H9 (cell line): ENCODE measurements at regions not wholly inside any gene's neighbourhood (a gene's known extent, or its start where the extent isn't known, plus 50 kb on each side); places are given as distances from the start of the nearest gene placed in this dataset.

Experiments
- DNase-seq: peaks from one replicate; pipeline ENCODE4 v3.0.0-alpha.2; 2017
- H2AFZ ChIP-seq: one replicate; pipeline ENCODE4 v1.6.1; 2013; ENCODE audit warnings: mild to moderate bottlenecking, low read length, control low read depth, moderate library complexity
- H2AK5ac ChIP-seq: 2 replicates; pipeline ENCODE4 v1.6.1; 2013; ENCODE audit warnings: low read length, control low read depth, mixed read lengths; ENCODE audit not compliant: insufficient read length
- H2BK120ac ChIP-seq: one replicate; pipeline ENCODE4 v1.6.1; 2013; ENCODE audit warnings: low read depth, mild to moderate bottlenecking, low read length, control low read depth, inconsistent platforms; ENCODE audit not compliant: poor library complexity, severe bottlenecking
- H2BK12ac ChIP-seq: 2 replicates; pipeline ENCODE4 v1.6.1; 2013; ENCODE audit warnings: low read length, control low read depth, mixed read lengths, low read depth; ENCODE audit not compliant: insufficient read length
- H2BK15ac ChIP-seq: 2 replicates; pipeline ENCODE4 v1.6.1; 2013; ENCODE audit warnings: low read depth, low read length, control low read depth
- H2BK20ac ChIP-seq: one replicate; pipeline ENCODE4 v1.6.1; 2013; ENCODE audit warnings: low read depth, mild to moderate bottlenecking, low read length, control low read depth, inconsistent platforms; ENCODE audit not compliant: poor library complexity, severe bottlenecking
- H2BK5ac ChIP-seq: 2 replicates; pipeline ENCODE4 v1.6.1; 2013; ENCODE audit warnings: low read length, control low read depth, mixed read lengths; ENCODE audit not compliant: insufficient read length
- H3K14ac ChIP-seq: 2 replicates; pipeline ENCODE4 v1.6.1; 2013; ENCODE audit warnings: low read length, control low read depth; ENCODE audit not compliant: insufficient read depth
- H3K18ac ChIP-seq: 2 replicates; pipeline ENCODE4 v1.6.1; 2013; ENCODE audit warnings: low read depth, mild to moderate bottlenecking, mixed read lengths, low read length, control low read depth; ENCODE audit not compliant: insufficient read length
- H3K23ac ChIP-seq: 2 replicates; pipeline ENCODE4 v1.6.1; 2013; ENCODE audit warnings: low read length, control low read depth, mixed read lengths, low read depth; ENCODE audit not compliant: insufficient read length
- H3K23me2 ChIP-seq: 2 replicates; pipeline ENCODE4 v1.6.1; 2013; ENCODE audit warnings: low read depth, mild to moderate bottlenecking, mixed read lengths, low read length, control low read depth; ENCODE audit not compliant: insufficient read length, poor library complexity, severe bottlenecking
- H3K27ac ChIP-seq: 2 replicates; pipeline ENCODE4 v1.5.1; 2013; ENCODE audit warnings: low read length, control low read depth, mixed read lengths, low read depth; ENCODE audit not compliant: insufficient read length
- H3K27me3 ChIP-seq: 2 replicates; pipeline ENCODE4 v1.6.1; 2013; ENCODE audit warnings: low read length, control low read depth, inconsistent platforms; ENCODE audit not compliant: insufficient read depth
- H3K4ac ChIP-seq: 2 replicates; pipeline ENCODE4 v1.6.1; 2013; ENCODE audit warnings: low read depth, mild to moderate bottlenecking, control low read depth, inconsistent platforms, low read length, moderate library complexity
- H3K4me1 ChIP-seq: 2 replicates; pipeline ENCODE4 v1.6.1; 2013; ENCODE audit warnings: low read length, control low read depth, inconsistent platforms; ENCODE audit not compliant: insufficient read depth
- H3K4me2 ChIP-seq: 2 replicates; pipeline ENCODE4 v1.6.1; 2013; ENCODE audit warnings: low read length, control low read depth, mixed read lengths; ENCODE audit not compliant: insufficient read length, insufficient read depth
- H3K56ac ChIP-seq: 2 replicates; pipeline ENCODE4 v1.6.1; 2013; ENCODE audit warnings: low read depth, mild to moderate bottlenecking, mixed read lengths, low read length, control low read depth; ENCODE audit not compliant: insufficient read length
- H3K79me1 ChIP-seq: 2 replicates; pipeline ENCODE4 v1.6.1; 2013; ENCODE audit warnings: low read depth, mild to moderate bottlenecking, moderate library complexity, low read length, control low read depth, inconsistent platforms; ENCODE audit not compliant: insufficient read depth, poor library complexity, severe bottlenecking
- H3K79me2 ChIP-seq: 2 replicates; pipeline ENCODE4 v1.6.1; 2013; ENCODE audit warnings: low read length, control low read depth, inconsistent platforms; ENCODE audit not compliant: insufficient read depth
- H3K9ac ChIP-seq: 2 replicates; pipeline ENCODE4 v1.6.1; 2013; ENCODE audit warnings: low read length, control low read depth, mixed read lengths; ENCODE audit not compliant: insufficient read length; ENCODE audit errors: extremely low read depth
- H3K9me3 ChIP-seq: one replicate; pipeline ENCODE4 v1.6.1; 2013; ENCODE audit warnings: low read depth, low read length, inconsistent platforms; ENCODE audit not compliant: control insufficient read depth
- H3T11ph ChIP-seq: one replicate; pipeline ENCODE4 v1.6.1; 2013; ENCODE audit warnings: mild to moderate bottlenecking, low read length, control low read depth, inconsistent platforms
- H4K20me1 ChIP-seq: one replicate; pipeline ENCODE4 v1.6.1; 2013; ENCODE audit not compliant: control insufficient read depth, insufficient read length, insufficient read depth
- H4K5ac ChIP-seq: 2 replicates; pipeline ENCODE4 v1.6.1; 2013; ENCODE audit warnings: low read depth, mild to moderate bottlenecking, mixed read lengths, low read length, control low read depth; ENCODE audit not compliant: insufficient read length
- H4K8ac ChIP-seq: replicated peaks from 2 replicates; pipeline ENCODE4 v1.6.1; 2013; ENCODE audit warnings: low read length, control low read depth, mixed read lengths, low read depth; ENCODE audit not compliant: insufficient read length
- H4K91ac ChIP-seq: 2 replicates; pipeline ENCODE4 v1.6.1; 2013; ENCODE audit warnings: low read depth, mild to moderate bottlenecking, moderate library complexity, mixed read lengths, low read length, control low read depth; ENCODE audit not compliant: insufficient read length
- H3K27ac Mint-ChIP-seq, 3 experiments: 2 replicates in 2 of 3; 3 replicates in 1 of 3; pipeline ENCODE4 v1.8.0; 2020 to 2021; ENCODE audit warnings: mixed read lengths in 3 of 3, mild to moderate bottlenecking in 1 of 3, moderate library complexity in 1 of 3
- H3K27me3 Mint-ChIP-seq: 2 replicates; pipeline ENCODE4 v1.8.0; 2021; ENCODE audit warnings: low read depth, mild to moderate bottlenecking, moderate library complexity, mixed read lengths
- H3K36me3 Mint-ChIP-seq, 3 experiments: 2 replicates in 2 of 3; 3 replicates in 1 of 3; pipeline ENCODE4 v1.8.0; 2020 to 2021; ENCODE audit warnings: low read depth in 3 of 3, mixed read lengths in 3 of 3; ENCODE audit not compliant: insufficient read depth in 1 of 3
- H3K4me1 Mint-ChIP-seq, 2 experiments: 2 replicates each; pipeline ENCODE4 v1.8.0; 2020; ENCODE audit warnings: mixed read lengths in 2 of 2
- H3K4me3 Mint-ChIP-seq, 2 experiments: 2 replicates in 1 of 2; 3 replicates in 1 of 2; pipeline ENCODE4 v1.8.0; 2020 to 2021; ENCODE audit warnings: mild to moderate bottlenecking in 2 of 2, mixed read lengths in 2 of 2, moderate library complexity in 1 of 2
- H3K9me3 Mint-ChIP-seq, 2 experiments: 2 replicates in 1 of 2; 3 replicates in 1 of 2; pipeline ENCODE4 v1.8.0; 2020; ENCODE audit warnings: mild to moderate bottlenecking in 2 of 2, mixed read lengths in 2 of 2, moderate library complexity in 1 of 2
- WGBS: extraction: QIAGEN DNeasy Blood & Tissue Kit; methylation state at CpG from one replicate; pipeline ENCODE4 v1.1.7; 2013; ENCODE audit warnings: missing lambda C conversion rate, low lambda C conversion rate, mixed read lengths; ENCODE audit not compliant: insufficient read length; ENCODE audit errors: extremely low coverage; 5-methylcytosine and 5-hydroxymethylcytosine counted together
- TF ChIP-seq, protein P1 (sequence below): fragments of 200-600 bp; sonication (generic); conservative IDR thresholded peaks from 3 replicates; pipeline ENCODE4 v1.8.0; 2021; ENCODE audit warnings: antibody characterized with exemption, mild to moderate bottlenecking

DNA sequence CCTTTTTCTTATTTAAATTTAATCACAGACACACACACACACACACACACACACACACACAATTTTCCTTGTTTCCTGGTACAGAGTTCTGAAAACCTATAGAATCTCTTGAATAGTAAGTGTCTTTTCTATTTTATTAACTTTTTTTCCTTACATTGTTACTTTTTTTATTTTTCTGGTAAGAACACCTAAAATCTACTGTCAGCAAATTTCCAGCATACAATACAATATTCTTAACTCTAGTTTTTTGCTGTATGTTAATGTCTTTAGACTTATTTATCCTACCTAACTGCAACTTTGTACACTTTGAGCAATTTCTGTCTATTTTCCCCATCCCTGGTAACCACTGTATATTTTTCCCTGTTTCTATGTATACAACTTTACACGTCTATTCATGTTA, 1179.8 kb downstream of the SLITRK1 start:
- Histone ChIP-seq H3K9me3 (no peaks in the 10 kb centered on the region), H4K5ac (no peak overlapping the region), H2BK20ac (no peak overlapping the region), H3K4ac (no peak overlapping the region), H3T11ph (no peak overlapping the region), H4K91ac (no peak overlapping the region), H2AK5ac (no peak overlapping the region), H3K18ac (no peak overlapping the region), H2BK15ac (no peak overlapping the region), H3K23ac (no peak overlapping the region), H4K8ac (no peak overlapping the region), H3K79me2 (no peaks in the 10 kb centered on the region), H3K9ac (no peak overlapping the region), H3K14ac (no peak overlapping the region), H3K27me3 (no peaks in the 10 kb centered on the region), H2AFZ (no peak overlapping the region), H2BK5ac (no peak overlapping the region), H3K4me1 (no peaks in the 10 kb centered on the region; the same call in 1 of the 2 replicates), H3K27ac (no peak overlapping the region), H2BK12ac (no peak overlapping the region), H3K23me2 (no peaks in the 10 kb centered on the region), H3K56ac (no peak overlapping the region), H4K20me1 (no peaks in the 10 kb centered on the region), H2BK120ac (no peak overlapping the region), H3K79me1 (no peaks in the 10 kb centered on the region), H3K4me2 (no peak overlapping the region)
- DNase-seq: no peak
- Mint-ChIP-seq H3K36me3 (no peaks in the 10 kb centered on the region; a peak in 1 of 7 replicates), H3K4me3 (no peak overlapping the region), H3K9me3 (no peaks in the 10 kb centered on the region), H3K27me3 (no peaks in the 10 kb centered on the region), H3K27ac (no peak overlapping the region), H3K4me1 (peaks cover 2 to 3% of the 10 kb centered on the region in 2 experiments; a peak in 3 of 4 replicates)
- TF ChIP-seq, protein P1, sequence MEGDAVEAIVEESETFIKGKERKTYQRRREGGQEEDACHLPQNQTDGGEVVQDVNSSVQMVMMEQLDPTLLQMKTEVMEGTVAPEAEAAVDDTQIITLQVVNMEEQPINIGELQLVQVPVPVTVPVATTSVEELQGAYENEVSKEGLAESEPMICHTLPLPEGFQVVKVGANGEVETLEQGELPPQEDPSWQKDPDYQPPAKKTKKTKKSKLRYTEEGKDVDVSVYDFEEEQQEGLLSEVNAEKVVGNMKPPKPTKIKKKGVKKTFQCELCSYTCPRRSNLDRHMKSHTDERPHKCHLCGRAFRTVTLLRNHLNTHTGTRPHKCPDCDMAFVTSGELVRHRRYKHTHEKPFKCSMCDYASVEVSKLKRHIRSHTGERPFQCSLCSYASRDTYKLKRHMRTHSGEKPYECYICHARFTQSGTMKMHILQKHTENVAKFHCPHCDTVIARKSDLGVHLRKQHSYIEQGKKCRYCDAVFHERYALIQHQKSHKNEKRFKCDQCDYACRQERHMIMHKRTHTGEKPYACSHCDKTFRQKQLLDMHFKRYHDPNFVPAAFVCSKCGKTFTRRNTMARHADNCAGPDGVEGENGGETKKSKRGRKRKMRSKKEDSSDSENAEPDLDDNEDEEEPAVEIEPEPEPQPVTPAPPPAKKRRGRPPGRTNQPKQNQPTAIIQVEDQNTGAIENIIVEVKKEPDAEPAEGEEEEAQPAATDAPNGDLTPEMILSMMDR: no peak
- WGBS: no CpG with 5 or more reads among the region's 1 CpG
